ENCODE measurements at regions not wholly inside any gene's neighbourhood (a gene's known extent, or its start where the extent isn't known, plus 50 kb on each side); places are given as distances from the start of the nearest gene placed in this dataset.

DNA sequence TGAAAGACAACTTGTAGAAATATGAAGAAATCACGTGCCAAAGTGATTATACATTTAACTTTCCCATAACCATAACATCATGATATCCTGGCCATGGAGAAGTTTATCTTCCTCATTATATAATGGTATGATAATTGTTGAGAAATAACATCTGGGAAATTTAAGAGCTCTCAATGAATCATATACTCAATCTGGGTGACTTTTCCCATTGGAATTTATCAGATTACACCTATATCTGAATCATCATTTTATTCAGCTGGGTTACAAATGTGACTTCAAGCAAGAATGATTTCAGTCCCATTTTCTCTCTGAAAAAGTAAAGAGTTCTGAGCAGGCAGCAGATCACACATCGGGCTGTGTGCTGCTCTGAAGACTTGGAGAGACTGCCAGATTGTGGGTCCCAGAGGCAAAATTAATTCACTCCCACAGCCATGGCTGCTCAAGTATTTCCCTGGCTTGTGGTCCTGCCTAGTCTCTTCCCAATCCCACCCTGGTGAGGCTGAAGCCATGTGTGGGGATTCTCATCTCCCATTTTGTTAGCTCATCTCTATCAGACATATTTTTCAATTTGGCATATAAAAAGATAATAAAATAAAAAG is 278.0 kb downstream of the MRPL39 start:
- Histone ChIP-seq H3K4me3 (ENCODE audit: low read depth in 1 of 3, low read length in 3 of 3) (no peak overlapping the region), H3K36me3 (ENCODE audit: control insufficient read depth in 4 of 4, insufficient read depth in 3 of 4, low read depth in 1 of 4, low read length in 3 of 4) (no peaks in the 10 kb centered on the region), H3K27me3 (ENCODE audit: control insufficient read depth in 4 of 4, insufficient read depth in 4 of 4, low read length in 3 of 4) (peaks cover 0 to 3% (median 0%) of the 10 kb centered on the region in 4 donors), H3K9me3 (ENCODE audit: control insufficient read depth in 4 of 4, low read length in 3 of 4) (no peaks in the 10 kb centered on the region), H3K4me1 (ENCODE audit: control insufficient read depth in 4 of 4, insufficient read depth in 4 of 4, low read length in 3 of 4) (no peaks in the 10 kb centered on the region), H3K27ac (ENCODE audit: low read depth in 1 of 2, low read length in 2 of 2) (no peak overlapping the region), H3K9ac (ENCODE audit: low read depth in 1 of 2, low read length in 2 of 2) (no peak overlapping the region)
- 48% methylated on average over 2 of the region's 2 CpGs for WGBS
- TF ChIP-seq RXRA (IDR thresholded peaks at IDR 0.05) (no peak), HNF4A (conservative IDR thresholded peaks at IDR 0.05) (no peak), FOXA1 (IDR thresholded peaks at IDR 0.05) (no peak)
- no peak for DNase-seq (ENCODE audit: low spot score)

DNA sequence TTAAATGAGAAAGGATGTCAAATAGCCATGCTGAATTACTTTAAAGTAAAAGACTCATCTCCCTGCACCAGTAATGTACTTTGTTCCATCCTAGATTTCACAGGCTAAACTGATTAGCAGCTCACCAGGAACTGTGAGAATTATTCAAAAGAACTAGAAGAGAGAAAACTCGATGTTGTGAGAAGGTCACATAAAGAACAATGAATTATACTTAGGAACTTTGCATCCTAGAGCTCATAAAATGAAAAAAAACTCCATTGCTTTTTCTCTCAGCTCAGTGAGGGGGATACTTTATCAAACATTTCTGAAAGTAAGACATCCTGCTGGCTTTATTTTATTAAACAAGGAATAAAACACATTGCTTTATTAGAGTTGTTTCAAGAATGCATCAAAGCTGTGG is 278.5 kb downstream of the MRPL39 start:
- no peaks in the 10 kb centered on the region for H3K4me1 ChIP-seq (ENCODE audit: control insufficient read depth in 4 of 4, insufficient read depth in 4 of 4, low read length in 3 of 4)
- no peak overlapping the region for H3K27ac ChIP-seq (ENCODE audit: low read depth in 1 of 2, low read length in 2 of 2)
- TF ChIP-seq, protein P1, sequence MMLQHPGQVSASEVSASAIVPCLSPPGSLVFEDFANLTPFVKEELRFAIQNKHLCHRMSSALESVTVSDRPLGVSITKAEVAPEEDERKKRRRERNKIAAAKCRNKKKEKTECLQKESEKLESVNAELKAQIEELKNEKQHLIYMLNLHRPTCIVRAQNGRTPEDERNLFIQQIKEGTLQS (IDR thresholded peaks at IDR 0.05): no peak
- TF ChIP-seq FOXA2 (IDR thresholded peaks at IDR 0.05) (no peak), GABPA (IDR thresholded peaks at IDR 0.05 in 1 of 2, conservative IDR thresholded peaks at IDR 0.05 in 1 of 2) (no peak), SP1 (IDR thresholded peaks at IDR 0.05) (no peak), JUND (IDR thresholded peaks at IDR 0.05) (no peak), NR2F2 (IDR thresholded peaks at IDR 0.05) (no peak), HNF4A (conservative IDR thresholded peaks at IDR 0.05) (no peak), TAF1 (conservative IDR thresholded peaks at IDR 0.05) (no peak), HNF4G (IDR thresholded peaks at IDR 0.05) (no peak), YY1 (IDR thresholded peaks at IDR 0.05) (no peak), FOXA1 (IDR thresholded peaks at IDR 0.05) (no peak), EGR1 (IDR thresholded peaks at IDR 0.05; ENCODE audit: low read depth in 2 of 2) (no peak), RXRA (IDR thresholded peaks at IDR 0.05) (no peak), RAD21 (IDR thresholded peaks at IDR 0.05) (no peak)
- TF ChIP-seq, protein P2, sequence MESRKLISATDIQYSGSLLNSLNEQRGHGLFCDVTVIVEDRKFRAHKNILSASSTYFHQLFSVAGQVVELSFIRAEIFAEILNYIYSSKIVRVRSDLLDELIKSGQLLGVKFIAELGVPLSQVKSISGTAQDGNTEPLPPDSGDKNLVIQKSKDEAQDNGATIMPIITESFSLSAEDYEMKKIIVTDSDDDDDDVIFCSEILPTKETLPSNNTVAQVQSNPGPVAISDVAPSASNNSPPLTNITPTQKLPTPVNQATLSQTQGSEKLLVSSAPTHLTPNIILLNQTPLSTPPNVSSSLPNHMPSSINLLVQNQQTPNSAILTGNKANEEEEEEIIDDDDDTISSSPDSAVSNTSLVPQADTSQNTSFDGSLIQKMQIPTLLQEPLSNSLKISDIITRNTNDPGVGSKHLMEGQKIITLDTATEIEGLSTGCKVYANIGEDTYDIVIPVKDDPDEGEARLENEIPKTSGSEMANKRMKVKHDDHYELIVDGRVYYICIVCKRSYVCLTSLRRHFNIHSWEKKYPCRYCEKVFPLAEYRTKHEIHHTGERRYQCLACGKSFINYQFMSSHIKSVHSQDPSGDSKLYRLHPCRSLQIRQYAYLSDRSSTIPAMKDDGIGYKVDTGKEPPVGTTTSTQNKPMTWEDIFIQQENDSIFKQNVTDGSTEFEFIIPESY (IDR thresholded peaks at IDR 0.05): no peak
- TF ChIP-seq, protein P3, sequence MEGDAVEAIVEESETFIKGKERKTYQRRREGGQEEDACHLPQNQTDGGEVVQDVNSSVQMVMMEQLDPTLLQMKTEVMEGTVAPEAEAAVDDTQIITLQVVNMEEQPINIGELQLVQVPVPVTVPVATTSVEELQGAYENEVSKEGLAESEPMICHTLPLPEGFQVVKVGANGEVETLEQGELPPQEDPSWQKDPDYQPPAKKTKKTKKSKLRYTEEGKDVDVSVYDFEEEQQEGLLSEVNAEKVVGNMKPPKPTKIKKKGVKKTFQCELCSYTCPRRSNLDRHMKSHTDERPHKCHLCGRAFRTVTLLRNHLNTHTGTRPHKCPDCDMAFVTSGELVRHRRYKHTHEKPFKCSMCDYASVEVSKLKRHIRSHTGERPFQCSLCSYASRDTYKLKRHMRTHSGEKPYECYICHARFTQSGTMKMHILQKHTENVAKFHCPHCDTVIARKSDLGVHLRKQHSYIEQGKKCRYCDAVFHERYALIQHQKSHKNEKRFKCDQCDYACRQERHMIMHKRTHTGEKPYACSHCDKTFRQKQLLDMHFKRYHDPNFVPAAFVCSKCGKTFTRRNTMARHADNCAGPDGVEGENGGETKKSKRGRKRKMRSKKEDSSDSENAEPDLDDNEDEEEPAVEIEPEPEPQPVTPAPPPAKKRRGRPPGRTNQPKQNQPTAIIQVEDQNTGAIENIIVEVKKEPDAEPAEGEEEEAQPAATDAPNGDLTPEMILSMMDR (IDR thresholded peaks at IDR 0.05; ENCODE audit: low read depth, low read length, missing input control): no peak
- TF ChIP-seq, protein P4, sequence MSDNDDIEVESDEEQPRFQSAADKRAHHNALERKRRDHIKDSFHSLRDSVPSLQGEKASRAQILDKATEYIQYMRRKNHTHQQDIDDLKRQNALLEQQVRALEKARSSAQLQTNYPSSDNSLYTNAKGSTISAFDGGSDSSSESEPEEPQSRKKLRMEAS (IDR thresholded peaks at IDR 0.05): no peak
- TF ChIP-seq, protein P5, sequence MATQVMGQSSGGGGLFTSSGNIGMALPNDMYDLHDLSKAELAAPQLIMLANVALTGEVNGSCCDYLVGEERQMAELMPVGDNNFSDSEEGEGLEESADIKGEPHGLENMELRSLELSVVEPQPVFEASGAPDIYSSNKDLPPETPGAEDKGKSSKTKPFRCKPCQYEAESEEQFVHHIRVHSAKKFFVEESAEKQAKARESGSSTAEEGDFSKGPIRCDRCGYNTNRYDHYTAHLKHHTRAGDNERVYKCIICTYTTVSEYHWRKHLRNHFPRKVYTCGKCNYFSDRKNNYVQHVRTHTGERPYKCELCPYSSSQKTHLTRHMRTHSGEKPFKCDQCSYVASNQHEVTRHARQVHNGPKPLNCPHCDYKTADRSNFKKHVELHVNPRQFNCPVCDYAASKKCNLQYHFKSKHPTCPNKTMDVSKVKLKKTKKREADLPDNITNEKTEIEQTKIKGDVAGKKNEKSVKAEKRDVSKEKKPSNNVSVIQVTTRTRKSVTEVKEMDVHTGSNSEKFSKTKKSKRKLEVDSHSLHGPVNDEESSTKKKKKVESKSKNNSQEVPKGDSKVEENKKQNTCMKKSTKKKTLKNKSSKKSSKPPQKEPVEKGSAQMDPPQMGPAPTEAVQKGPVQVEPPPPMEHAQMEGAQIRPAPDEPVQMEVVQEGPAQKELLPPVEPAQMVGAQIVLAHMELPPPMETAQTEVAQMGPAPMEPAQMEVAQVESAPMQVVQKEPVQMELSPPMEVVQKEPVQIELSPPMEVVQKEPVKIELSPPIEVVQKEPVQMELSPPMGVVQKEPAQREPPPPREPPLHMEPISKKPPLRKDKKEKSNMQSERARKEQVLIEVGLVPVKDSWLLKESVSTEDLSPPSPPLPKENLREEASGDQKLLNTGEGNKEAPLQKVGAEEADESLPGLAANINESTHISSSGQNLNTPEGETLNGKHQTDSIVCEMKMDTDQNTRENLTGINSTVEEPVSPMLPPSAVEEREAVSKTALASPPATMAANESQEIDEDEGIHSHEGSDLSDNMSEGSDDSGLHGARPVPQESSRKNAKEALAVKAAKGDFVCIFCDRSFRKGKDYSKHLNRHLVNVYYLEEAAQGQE (IDR thresholded peaks at IDR 0.05): no peak
- no peak for DNase-seq (ENCODE audit: low spot score)
- H3K4me3 ChIP-seq (ENCODE audit: low read depth in 1 of 3, low read length in 3 of 3): no peak overlapping the region
- H3K9ac ChIP-seq (ENCODE audit: low read depth in 1 of 2, low read length in 2 of 2): no peak overlapping the region
- WGBS: 15% methylated on average over 1 of the region's 1 CpG
- no peaks in the 10 kb centered on the region for H3K9me3 ChIP-seq (ENCODE audit: control insufficient read depth in 4 of 4, low read length in 3 of 4)
- H3K27me3 ChIP-seq (ENCODE audit: control insufficient read depth in 4 of 4, insufficient read depth in 4 of 4, low read length in 3 of 4): peaks cover 0 to 3% (median 0%) of the 10 kb centered on the region in 4 donors
- H3K36me3 ChIP-seq (ENCODE audit: control insufficient read depth in 4 of 4, insufficient read depth in 3 of 4, low read depth in 1 of 4, low read length in 3 of 4): no peaks in the 10 kb centered on the region
